ENCODE measurements at regions not wholly inside any gene's neighbourhood (a gene's known extent, or its start where the extent isn't known, plus 50 kb on each side); places are given as distances from the start of the nearest gene placed in this dataset.
"Not testable (repeated sequence)": the region's sequence is repeated elsewhere in the genome, so short reads cannot be mapped to it uniquely, and the experiment has no call there.

DNA sequence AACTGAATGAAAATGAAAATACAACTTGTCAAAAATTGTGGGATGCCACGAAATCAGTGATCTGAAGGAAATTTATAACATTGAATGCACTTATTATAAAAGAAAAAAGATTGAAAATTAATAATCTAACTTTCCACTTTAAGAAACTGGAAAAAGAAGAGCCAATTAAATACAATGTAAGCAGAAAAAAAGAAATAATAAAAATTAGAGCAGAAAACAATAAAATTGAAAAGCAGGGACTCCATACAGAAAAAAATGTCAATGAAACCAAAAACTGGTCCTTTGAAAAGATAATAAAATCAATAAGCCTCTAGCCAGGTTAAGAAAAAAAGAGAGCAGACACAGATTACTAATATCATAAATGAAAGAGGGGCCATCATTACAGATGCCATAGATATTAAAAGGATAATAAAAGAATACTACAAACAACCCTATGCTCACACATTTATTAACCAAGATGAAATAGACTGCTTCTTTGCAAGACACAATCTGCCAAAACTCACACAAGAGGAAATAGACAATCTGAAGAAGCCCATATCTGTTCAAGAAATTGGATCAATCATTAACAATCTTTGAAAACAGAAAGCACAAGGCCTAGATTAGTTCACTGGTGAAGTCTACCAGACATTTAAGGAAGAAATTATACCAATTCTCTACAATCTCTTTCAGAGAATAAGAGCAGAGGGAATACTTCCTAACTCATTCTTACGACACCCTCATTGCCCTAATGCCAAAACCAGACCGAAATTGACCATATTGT lies 233.8 kb upstream of the NEBL start:
- ChIA-PET CTCF (interaction anchor here (1.4 kb wide), 1 partner anchor 14 kb away, joined by 3 read pairs; no protein-coding TSS in a partner anchor), POLR2A (no interaction called here)
- DNase-seq (ENCODE audit: extremely low spot score) = no peak
- TF ChIP-seq CTCF (IDR thresholded peaks at IDR 0.05; ENCODE audit: control extremely low read depth, extremely low read depth, low read depth, missing control alignments) = no peak

DNA sequence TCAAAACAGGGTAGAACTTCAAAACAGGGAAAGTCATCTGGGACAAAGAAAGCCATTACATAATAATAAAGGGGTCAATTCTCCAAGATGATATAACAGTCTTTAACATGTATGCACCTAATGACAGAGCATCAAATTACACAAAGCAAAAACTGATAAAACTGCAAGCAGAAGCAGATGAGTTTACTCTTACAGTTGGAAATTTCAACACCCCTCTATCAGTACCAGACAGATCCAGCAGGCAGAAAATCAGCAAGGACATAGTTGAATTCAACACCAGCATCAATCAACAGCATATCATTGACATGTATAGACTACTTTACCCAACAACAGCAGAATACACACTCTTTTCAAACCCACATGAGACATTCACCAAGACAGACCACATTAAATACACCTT lies 233.0 kb upstream of the NEBL start:
- ChIA-PET POLR2A (no interaction called here), CTCF (no interaction called here)
- TF ChIP-seq CTCF (IDR thresholded peaks at IDR 0.05; ENCODE audit: control extremely low read depth, extremely low read depth, low read depth, missing control alignments) = no peak
- DNase-seq (ENCODE audit: extremely low spot score) = no peak

DNA sequence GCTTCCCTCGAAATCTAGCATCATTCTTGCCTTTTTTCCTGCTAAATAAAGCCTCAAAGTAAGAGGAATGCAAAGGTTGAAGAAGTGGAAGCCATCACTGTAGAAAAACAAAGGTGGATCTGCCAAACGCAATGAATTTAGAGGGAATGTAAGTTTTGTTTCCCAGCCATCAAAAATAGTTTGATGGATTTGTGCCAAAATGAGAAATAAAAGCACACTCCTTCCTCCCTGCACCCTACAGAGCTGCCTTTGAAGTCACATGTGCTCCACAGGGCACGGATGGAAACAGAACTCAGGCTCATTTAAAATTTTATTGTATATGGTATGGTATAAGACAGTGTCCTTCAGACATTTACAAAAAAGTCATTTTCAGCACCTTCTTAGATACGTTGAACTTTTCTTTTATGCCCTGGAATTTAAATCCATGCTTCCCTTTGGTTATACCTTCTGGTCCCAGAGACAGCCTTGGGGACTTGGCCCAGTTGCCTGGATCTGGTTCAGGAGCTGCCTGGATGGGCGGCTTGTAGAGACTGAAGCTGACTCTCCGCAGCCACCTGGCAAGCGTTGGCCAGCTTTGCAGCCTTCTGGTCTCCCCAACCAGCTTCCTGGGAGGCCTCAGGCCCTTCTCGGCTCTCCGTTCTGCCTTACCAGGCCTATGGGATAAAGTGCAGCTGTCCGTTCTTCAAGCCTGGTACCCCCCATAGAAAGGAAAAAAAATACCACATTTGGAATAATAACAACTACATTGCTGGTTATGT lies 228.5 kb upstream of the NEBL start:
- CTCF ChIA-PET = no interaction called here
- no peak for DNase-seq (ENCODE audit: extremely low spot score)
- POLR2A ChIA-PET = no interaction called here
- no peak for TF ChIP-seq CTCF (IDR thresholded peaks at IDR 0.05; ENCODE audit: control extremely low read depth, extremely low read depth, low read depth, missing control alignments)

GRCh38 chr10:21122907-21123306 lies 225.8 kb upstream of the NEBL start:
- no peak for DNase-seq (ENCODE audit: extremely low spot score)
- ChIA-PET POLR2A (no interaction called here), CTCF (interaction anchor here (1.6 kb wide), 1 partner anchor 26 kb away, joined by 3 read pairs; no protein-coding TSS in a partner anchor)
- TF ChIP-seq CTCF (IDR thresholded peaks at IDR 0.05; ENCODE audit: control extremely low read depth, extremely low read depth, low read depth, missing control alignments) = no peak

DNA sequence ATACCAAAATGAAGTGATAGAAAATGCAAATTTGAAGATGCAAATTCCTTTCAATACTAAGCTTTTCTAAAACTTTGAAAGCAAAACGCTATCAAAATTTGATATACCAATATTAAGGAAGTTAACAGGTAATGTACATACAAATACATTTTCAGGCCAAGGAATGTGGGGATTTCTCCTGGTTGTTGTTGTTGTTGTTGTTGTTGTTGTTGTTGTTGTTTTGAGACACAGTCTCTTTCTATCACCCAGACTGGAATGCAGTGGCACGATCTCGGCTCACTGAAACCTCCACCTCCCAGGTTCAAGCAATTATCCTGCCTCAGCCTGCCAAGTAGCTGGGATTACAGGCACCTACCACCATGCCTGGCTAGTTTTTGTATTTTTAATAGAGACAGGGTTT lies 224.7 kb upstream of the NEBL start:
- CTCF ChIA-PET; DNase-seq (ENCODE audit: extremely low spot score); POLR2A ChIA-PET: not testable (repeated sequence)

DNA sequence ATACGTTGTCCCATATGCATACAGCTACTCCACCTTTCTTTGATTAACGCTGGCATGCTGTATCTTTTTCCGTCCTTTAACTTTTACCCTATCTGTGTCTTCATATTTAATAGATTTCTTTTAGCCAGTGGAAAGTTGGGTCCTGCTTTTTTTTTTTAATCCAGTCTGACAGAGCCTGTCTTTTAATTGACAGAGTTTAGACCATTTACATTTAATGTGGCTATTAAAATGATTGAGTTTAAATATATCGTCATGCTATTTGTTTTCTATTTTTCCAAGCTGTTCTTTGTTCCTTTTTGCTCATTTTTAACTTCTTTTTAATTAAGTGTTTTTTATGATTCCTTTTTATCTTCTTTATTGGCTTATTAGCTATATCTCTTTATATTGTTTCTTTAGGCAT lies 217.6 kb upstream of the NEBL start:
- ChIA-PET POLR2A (no interaction called here), CTCF (interaction anchor here (1.0 kb wide), 1 partner anchor 10 kb away, joined by 3 read pairs; no protein-coding TSS in a partner anchor)
- DNase-seq (ENCODE audit: extremely low spot score) = no peak
- TF ChIP-seq CTCF (IDR thresholded peaks at IDR 0.05; ENCODE audit: control extremely low read depth, extremely low read depth, low read depth, missing control alignments) = no peak

DNA sequence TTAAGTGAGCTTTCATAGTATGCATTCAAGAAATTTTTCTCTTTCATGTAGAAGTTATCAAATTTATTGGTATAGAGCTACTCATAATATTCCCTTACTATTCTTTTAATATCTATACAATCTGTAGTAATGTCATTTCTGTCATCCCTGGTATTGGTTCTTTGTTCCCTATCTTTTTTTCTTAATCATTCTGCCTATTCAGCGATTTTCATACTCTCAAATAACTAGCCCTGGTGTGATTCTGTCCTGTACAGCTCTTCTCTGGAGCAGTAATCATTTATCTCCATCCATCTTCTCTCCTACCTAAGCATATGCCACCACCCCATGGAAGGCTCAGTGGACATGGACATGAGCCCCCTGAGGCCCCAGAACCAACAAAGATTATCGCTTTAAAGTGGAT lies 213.2 kb upstream of the NEBL start:
- CTCF ChIA-PET = interaction anchor here (1.1 to 1.3 kb wide), 3 partner anchors 11 to 32 kb away, joined by 3 to 4 read pairs (median 3); no protein-coding TSS in a partner anchor
- TF ChIP-seq CTCF (IDR thresholded peaks at IDR 0.05; ENCODE audit: control extremely low read depth, extremely low read depth, low read depth, missing control alignments) = no peak
- POLR2A ChIA-PET = no interaction called here
- DNase-seq (ENCODE audit: extremely low spot score) = no peak

GRCh38 chr10:21106931-21107330 lies 209.8 kb upstream of the NEBL start:
- POLR2A ChIA-PET; DNase-seq (ENCODE audit: extremely low spot score); CTCF ChIA-PET: not testable (repeated sequence)

- DNase-seq (ENCODE audit: extremely low spot score); CTCF ChIA-PET; POLR2A ChIA-PET: not testable (repeated sequence)
Observed at GRCh38 chr10:21105331-21105730, 208.2 kb upstream of the NEBL start.

Data from GM10248 (cell line).